NCI-H446 (cell line): ENCODE measurements at regions not wholly inside any gene's neighbourhood (a gene's known extent, or its start where the extent isn't known, plus 50 kb on each side); places are given as distances from the start of the nearest gene placed in this dataset.

Source experiments
- DNase-seq, 2 experiments: peaks; one replicate each; lab custom pipeline; 2025; lab: John Stamatoyannopoulos, UW

DNA sequence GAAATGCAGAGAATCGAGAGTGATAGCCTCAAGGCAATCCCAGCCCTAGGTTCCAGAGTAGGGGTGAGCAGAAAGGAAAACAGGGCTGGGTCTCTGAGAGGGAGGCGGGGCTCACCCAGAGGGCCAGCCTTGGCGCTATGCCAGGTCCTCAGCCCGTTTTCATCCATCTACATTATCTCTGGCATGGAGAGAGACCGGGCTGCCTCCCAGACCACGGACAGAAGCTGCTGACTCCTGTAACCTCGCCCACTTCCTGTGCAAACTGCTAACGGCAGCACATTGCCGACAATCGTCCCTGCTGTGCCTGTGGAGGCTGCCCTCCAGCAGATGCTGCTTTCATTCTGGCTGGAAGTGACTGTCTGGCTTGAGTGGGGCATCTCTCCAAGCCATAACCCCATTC is 569.1 kb downstream of the NPHP4 start:
- no peak for DNase-seq

DNA sequence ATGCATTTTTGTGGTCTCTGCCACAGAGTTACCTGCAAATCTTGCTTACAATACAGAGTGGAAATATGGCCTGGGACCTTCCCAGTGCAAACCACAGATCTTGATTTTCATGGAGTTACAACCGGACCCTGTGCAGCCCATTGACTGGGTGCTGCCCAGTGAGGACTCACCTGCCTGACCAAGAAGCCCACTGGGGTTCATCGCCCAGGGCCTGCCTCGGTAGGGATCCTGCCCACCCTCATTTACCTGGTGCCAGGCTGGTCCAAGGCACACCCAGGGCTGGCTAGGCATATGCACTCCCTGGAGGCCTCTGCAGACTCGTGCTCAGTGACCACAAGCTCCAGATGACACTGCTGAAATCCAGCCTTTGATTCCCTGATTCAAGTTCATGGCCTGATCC is 572.7 kb downstream of the NPHP4 start:
- no peak for DNase-seq

DNA sequence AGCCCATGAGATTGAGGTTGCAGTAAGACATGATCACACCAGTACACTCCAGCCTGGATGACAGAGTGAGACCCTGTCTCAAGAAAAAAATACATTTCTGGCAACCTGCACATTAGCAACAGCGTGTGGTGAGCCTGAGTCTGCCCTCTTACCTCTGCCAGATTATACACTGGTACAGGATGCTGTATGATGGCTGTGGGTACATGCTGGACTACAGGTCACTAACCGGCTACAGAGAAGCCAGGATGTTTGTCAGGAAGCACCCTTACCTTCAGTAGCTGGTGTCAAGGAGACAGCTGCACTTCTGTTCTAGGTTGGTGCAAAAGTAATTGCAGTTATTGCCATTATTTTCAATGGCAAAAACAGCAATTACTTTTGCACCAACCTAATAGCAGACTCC is 575.7 kb downstream of the NPHP4 start:
- DNase-seq = no peak

DNA sequence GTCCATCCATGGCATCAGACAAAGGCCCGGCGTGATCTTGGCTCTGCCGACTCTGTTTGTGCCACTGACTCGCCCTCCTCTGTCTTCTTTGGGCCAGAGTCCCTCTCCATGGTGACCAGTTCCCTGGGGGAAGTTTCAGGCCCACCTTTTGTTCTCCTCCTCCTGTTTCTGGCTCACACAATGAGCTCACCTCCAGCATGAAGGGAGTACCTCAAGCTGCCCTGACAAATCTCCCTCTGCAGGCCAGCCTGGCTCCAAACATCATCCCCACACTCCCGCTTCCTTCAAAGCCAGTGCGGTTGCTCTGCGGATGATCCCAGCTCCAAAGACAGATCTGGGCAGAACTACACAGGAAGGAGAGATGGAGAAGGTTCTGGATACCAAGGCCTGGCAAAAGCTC is 576.6 kb downstream of the NPHP4 start:
- DNase-seq = no peak

DNA sequence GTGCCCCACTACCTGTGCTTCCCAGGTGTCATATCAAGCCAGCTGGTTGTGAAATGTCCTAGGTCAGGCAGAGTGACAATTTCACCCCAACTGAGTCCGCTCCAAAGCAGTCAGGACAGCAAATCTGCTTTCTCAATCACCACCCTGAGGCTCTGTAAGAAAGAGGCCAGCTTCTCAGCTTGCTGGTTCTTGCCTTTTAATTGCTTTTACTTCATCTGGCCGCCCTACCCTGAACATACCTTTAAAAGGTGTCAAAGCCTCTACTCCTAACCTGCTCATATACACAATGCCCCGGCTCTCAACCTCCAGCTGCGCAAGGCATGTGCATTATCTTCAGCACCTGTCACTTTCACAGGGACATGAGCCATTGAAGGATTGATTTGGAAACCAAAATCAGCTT is 581.6 kb downstream of the NPHP4 start:
- no peak for DNase-seq

DNA sequence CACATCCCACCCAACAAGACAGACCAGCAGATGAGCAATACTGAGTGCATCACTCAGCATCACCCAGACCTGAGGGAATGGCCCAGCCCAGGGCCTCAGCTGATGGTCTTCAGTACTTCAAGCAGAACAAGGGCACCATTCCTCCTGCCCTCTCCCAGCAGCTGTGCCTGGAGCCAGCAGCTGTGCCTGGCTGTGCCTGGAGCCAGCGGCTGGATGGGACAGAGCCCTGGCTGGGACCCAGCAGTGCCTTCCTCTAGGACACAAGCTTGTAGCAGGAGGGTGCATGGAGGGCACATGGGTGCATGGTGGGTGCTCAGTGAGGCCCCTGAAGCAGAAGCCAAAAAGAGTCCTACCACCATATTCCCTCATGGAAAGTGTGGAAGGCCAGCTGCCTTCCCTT is 583.8 kb downstream of the NPHP4 start:
- no peak for DNase-seq

DNA sequence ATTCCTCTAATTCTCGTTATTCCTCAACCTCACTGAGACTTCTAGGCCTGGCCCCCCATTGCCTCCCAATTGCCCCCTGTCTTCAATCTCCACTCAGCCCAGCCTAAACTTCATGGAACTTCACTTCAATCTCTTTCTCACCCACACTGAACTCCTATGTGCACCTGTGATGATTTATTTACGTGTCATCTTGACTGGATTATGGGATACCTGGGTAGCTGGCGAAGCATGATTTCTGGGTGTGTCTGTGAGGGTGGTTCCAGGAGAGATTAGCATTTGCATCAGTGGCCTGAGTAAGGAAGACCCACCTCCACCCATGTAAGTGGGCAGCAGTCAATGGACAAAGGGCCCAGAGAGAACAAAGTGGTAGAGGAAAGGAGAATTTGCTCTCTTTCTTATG is 587.0 kb downstream of the NPHP4 start:
- no peak for DNase-seq

DNA sequence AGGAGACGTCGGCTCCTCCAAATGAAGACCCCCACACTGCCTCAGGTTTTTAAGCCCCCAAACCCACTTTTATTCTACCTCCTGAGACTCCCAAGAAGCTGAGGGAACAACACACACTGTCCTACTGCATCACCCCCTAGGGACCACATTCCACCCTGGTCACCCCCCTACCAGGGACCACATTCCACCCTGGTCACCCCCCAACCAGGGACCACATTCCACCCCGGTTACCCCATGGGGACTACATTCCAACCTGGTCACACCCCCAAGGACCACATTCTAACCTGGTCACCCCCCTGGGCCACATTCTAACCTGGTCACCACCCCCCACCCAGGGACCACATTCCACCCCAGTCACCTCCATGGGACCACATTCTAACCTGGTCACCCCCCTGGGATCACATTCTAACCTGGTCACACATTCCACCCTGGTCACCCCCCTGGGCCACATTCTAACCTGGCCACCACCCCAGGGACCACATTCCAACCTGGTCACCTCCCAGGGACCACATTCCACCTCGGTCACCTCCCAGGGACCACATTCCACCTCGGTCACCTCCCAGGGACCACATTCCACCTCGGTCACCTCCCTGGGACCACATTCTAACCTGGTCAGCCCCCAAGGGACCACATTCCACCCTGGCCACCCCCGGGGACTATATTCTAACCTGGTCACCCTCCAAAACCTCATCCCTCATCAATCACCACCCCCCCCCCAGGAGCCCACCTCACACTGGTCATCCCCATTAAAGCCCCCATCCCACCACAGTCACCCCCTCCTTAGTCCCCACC is 587.6 kb downstream of the NPHP4 start:
- no peak for DNase-seq

DNA sequence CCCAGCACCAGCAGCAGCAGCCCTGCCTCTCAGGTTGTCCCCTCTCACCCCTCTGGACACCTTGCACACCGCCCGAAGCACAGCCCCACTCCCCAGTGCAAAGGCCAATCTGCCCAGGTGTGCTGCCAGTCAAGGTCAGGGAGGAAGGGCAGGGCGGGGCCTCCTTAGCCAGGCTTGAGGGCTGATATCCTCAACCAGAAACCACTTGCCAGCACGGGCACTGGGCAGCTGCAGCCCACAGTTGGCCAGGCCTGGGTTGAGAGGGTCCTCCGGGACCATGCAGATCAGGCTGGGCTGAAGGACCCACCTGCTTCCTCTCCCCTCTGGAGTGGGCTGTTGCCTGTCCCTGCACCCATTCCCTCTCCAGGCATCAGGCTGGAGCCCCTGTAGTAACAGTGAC is 588.3 kb downstream of the NPHP4 start:
- DNase-seq = no peak

DNA sequence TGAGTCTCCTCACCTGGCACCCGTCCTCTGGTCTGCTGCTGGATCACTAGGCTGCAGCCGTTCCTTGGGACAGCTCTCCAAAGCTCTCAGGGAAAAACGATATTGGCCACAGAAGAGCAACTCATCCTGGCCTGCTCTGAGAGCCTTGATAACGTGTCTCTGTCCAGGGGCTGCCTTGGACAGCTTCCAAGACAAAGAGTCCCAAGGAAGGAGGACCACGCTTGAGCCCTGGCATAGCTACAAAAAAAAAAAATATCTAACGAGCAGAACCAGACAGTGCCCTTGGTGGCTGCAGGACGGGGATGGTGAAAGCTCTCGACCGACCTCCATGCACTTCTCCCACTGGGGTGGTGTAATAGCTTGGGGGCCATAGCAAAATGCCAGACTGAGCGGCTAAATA is 589.6 kb downstream of the NPHP4 start:
- no peak for DNase-seq

DNA sequence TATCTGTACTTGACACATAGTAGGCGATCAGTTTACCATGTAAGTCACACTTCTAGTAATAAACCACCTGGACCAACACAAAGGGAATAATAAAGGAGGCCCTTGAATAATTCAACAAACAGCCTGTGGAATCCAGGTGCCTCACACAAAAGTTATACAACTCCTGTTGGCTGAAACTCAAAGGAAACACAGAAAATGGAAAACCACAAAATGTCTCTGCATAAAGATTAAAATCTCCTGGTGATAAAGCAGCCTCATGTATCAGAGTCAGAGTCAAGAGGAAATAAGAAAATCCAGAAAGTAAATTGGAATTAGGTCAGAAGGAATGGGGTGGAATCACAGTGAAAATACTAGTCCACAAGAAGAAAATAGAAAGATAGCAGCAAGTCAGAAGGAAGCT is 592.5 kb downstream of the NPHP4 start:
- DNase-seq = no peak

DNA sequence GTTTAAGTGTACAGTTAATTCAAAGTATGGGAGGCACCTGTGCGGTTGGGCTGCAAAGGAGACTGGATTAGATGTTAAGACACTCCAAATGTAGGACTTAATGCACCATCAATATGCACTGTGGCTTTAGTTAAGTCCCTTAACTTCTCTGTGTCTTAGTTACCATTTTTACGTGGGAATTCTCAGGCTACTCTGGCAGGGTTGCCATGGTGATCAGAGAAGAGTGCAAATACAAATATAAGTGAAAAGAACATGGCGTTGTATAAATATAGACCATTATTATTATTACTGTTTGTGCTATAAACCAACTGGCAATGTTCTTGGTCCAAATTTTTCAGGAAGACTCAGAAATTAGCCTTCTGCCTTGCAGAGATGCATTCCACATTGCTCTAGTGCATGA is 595.6 kb downstream of the NPHP4 start:
- no peak for DNase-seq

DNA sequence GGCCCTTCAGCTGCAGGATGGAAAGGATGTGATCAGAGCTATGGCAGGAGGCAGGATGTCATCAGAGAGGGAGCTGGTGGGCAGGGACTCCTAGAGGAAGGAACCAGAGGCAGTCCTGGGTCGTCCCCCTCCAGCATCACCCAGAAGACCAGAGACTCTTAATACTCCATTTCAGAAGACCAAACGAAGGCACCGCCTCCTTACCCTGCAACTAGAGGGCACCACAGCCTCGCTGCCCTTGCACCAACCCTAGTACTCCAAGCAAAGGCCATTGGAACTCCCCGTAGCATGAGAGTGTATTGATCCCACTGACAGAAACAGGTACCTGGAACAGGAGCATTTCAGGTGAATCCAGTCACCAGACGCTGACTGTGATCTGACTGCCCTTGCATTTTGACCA is 598.1 kb downstream of the NPHP4 start:
- no peak for DNase-seq

DNA sequence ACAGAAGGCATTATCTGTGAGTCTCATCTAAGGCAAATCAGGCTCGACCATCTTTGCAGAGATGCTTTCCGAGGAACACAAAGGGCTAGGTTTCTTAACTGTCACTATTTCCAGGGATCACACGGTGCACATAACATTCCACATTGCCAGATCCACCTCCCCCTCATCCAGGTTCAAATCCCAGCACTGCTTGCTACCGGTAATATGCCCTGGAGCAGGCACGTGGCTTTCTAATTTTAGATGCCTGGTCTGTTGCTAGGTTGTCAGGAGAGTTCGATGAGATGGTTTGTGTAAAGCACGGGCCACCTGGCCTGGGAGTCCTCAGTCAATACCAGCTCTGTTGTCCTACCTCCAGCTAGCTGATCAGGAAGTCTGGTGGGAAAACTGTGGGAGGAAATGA is 598.6 kb downstream of the NPHP4 start:
- DNase-seq = no peak

DNA sequence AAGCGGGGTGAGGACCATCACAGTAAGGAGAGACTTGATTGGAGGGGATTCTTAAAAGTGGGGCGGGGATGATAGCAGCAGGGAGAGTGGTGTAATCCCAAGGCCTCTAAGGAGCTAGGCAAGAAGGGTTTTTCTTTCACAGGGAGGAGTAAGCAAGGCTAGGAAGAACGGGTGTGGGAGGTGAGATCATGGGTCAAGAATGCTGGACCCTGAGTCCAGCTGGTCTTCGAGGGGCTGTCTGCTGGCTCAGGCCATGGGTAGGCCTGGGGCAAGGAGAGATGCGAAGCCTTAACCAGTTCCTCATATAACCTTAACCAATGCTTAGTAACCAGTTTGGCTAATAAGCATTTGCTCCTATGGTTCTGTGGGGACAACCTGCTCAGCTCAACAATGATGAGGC is 599.1 kb downstream of the NPHP4 start:
- DNase-seq = no peak

DNA sequence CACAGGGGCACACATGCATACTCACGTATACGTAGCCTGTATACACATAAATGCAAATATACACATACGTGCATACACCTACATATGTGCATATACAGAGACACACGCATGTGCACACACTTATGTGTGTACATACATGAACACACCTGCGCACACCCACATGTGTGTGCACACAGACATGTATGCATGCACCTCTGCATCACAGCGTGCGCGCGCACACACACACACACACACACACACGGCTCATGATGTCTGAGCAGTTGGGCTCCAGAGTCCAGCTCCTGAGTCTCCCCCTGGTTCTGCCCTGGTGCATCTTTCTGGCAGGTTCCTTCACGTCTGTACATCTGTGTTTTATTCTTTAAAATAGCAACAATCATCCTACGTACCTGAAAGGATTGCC is 600.5 kb downstream of the NPHP4 start:
- DNase-seq = no peak

DNA sequence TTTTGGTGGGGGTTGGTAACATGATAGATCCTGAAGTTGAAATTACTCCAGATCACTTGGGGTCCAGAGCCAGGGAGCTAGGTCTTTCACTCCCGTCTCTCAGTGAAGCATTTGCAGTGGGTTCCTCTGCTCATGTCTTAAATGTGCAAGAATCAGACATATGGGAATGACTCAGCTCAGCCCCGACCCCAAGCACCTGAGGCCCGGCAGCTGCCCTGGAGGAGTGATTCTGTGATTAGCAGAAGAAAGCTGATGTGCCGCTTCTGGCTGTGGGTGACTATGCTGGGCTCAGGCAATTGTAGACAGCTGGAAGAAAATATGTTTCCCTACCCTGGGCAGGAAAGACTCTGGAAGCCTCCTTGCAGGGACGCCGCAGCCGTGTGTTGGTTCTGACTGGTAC is 601.7 kb downstream of the NPHP4 start:
- DNase-seq = no peak

DNA sequence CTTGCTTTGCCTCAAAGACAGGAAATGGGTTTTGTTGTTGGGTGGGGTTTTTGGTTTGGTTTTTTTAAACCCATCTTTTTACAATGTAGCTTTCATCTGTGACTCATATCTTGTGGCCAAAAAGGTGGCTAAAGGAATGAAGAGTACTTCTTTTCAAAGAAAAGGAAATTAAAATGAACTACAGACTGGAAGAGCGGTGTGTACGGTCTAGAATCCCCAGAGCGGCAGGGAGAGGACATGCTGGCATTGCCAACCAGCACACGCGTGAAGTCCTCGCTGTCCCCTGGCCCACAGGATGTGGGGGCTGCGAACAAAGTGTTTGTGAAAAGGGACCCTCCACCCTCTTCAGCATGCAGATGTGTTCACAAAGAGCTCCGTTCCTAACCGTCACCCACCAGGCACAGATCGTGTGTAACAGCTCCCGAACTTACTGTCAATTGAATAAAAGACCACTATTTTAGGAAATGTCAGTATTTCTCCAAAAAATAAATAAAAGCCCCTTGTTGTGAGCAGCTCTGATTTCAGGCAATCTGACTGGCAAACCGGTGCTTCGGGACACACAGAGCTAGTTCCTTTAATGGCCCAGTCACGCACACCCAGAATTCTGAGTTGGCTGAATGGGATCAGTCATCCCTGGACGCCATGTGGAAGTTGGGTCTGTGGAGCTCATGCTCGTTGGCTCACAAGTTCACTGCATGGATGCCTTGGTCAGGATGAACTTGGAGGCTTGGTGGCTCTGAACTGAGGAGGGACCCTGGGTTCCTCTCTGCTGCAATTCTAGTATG is 602.9 kb downstream of the NPHP4 start:
- DNase-seq = no peak

DNA sequence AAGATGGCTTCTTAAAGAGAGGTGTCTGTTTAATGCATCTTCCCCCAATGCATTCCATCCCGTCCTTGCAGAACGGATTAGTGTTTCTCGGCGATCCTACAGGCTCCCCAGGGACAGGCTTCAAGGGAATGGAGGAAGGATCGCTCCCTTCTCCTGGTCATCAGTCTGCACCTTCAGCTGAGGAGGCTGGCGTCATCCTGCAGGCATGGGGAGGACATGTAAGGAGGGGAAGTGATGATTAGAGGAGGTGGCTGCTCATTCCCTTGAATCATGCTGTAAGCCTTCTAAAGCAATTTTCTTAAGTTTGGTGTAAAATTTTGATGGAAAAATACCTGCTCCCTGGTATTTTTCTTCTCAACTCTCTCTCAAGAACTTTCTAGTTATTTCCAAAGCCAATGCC is 603.6 kb downstream of the NPHP4 start:
- no peak for DNase-seq

DNA sequence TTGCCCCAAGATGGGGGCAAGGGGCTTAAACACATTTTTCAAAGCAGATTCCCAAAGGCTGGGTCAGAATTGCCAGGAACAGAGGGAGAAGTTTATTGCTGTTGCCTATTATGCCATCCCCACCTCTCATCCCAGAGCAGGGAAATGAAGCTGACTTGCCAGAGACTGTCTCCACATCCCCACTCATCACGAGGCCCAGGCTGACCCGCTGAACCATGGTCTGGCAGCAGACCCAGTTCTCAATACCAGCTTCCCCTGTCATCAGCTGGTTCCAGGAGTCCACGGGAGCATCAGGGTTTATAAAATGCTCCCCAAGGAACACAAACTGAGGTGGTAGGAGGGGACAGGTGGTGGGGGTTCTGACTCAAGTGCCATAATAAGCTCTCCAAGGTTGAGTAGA is 605.9 kb downstream of the NPHP4 start:
- no peak for DNase-seq

DNA sequence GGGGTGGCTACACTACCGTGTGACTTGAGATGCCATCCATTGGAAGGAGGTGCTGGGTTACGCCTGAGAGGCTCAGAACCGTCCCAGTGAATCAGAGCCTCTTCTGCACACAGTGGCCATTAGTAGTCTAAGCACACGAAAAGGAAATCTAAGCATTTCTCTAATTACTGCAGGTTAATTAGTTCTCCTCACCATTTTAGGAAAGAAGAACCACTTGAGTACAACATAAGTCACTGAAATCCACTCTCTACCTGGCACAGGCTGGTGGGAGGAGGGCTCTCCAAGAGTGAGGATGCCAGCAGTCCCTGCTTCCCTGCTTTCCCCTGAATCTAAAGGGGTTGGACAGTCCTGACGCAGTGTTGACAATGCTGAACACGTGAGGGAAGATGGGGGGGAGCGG is 606.3 kb downstream of the NPHP4 start:
- no peak for DNase-seq

DNA sequence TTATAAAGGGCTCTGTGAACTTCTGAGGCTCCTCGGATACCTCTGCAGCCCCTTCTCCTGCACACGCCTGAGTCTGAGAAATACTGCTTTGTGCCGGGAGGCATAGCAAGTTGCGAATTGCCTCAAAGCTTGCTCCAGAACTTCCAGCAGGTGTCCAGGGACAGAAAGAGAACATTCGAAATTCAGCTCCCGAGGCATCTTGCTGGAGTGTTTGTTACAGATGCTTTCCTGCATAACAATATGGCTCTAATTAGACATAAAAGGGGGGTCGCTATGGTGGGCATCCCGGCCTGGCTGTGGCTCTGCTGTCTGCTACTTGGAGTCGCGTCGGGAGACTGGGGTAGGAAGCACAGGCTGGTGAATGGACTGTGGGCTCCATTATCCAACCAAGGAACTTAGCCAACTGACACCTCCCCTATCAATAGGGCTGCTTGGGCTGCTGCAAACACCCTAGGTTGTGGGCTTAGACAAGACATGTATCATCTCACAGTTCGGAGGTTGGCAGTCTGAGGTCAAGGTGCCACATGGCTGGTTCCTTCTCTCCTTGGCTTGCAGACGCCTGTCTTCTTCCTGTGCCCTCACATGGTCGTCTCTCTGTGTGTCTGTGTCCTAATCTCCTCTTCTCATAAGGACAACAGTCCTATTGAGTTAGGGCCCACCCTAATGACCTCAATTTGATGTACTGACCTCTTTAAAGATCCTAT is 607.0 kb downstream of the NPHP4 start:
- no peak for DNase-seq

DNA sequence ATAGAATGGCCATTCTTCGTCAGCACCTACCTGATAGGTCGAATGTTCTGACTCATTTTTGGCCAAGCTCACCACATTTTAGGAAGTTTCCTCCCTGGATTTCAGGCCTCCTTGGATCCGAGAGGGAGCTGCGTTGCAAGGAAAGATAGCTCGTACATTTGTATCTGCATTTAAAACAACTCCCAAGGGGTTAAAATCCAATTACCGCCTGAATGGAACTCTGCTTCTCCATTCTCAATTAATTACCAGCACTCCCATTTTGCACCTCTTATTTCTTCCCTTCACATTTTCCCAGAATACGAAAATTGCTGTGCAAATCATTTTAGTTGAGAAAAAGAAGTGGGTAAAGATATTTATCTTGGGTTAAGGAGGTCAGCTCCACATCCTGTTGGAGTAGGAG is 610.7 kb downstream of the NPHP4 start:
- no peak for DNase-seq
